ENCODE measurements at regions not wholly inside any gene's neighbourhood (a gene's known extent, or its start where the extent isn't known, plus 50 kb on each side); places are given as distances from the start of the nearest gene placed in this dataset.

DNA sequence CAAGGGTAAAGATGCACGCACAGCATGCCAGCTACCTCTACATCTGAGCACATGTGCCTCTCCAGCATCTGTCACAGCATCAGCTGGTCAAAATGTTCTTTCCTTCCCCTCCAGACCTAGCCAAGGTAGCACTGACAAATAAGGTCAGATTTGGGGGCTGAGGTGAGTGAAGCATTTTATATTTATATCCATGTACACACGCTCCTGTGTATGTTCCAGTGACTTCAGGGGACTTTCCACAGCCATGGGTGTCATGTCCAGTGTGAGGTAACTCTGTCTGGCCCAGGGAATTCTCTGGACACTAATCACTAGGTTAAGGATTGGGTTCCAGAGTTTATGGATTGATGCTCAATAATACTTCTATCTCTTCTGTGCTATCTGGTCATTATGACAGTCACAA is 165.2 kb upstream of the TP63 start:
- Histone ChIP-seq H3K27ac (ENCODE audit: low read depth, low read length) (no peak overlapping the region), H3K36me3 (ENCODE audit: control insufficient read depth in 3 of 3, insufficient read depth in 3 of 3, low read length in 3 of 3) (no peaks in the 10 kb centered on the region), H3K9me3 (ENCODE audit: control insufficient read depth in 3 of 3, low read length in 3 of 3) (no peaks in the 10 kb centered on the region), H3K4me1 (ENCODE audit: control insufficient read depth in 3 of 3, insufficient read depth in 3 of 3, low read length in 3 of 3) (no peaks in the 10 kb centered on the region), H3K27me3 (ENCODE audit: control insufficient read depth in 3 of 3, insufficient read depth in 3 of 3, low read length in 3 of 3) (no peaks in the 10 kb centered on the region), H3K9ac (ENCODE audit: low read depth in 1 of 3, low read length in 3 of 3) (no peak overlapping the region), H3K4me3 (ENCODE audit: low read length in 3 of 3) (no peak overlapping the region)

DNA sequence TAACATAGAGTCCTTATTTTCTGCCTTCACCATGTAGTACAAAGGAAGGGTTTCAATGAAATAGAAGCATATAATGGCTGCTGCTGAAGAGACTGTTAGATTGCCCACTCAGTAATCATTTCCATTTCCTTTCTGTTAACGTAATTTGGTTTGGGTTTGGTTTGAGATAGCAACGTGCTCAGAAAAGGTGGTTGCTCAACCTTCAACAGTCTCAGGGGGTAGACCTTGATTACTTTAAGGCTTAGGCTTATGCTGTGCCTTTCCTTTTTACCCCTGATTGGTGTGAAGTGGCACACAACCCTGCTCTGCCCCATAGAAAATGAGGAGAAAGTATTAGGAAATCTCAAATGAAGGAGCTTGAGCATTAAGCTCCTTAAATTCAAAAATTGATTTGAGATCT is 163.7 kb upstream of the TP63 start:
- Histone ChIP-seq H3K36me3 (ENCODE audit: control insufficient read depth in 3 of 3, insufficient read depth in 3 of 3, low read length in 3 of 3) (no peaks in the 10 kb centered on the region), H3K4me1 (ENCODE audit: control insufficient read depth in 3 of 3, insufficient read depth in 3 of 3, low read length in 3 of 3) (no peaks in the 10 kb centered on the region), H3K27ac (ENCODE audit: low read depth, low read length) (no peak overlapping the region), H3K4me3 (ENCODE audit: low read length in 3 of 3) (no peak overlapping the region), H3K27me3 (ENCODE audit: control insufficient read depth in 3 of 3, insufficient read depth in 3 of 3, low read length in 3 of 3) (no peaks in the 10 kb centered on the region), H3K9me3 (ENCODE audit: control insufficient read depth in 3 of 3, low read length in 3 of 3) (no peaks in the 10 kb centered on the region), H3K9ac (ENCODE audit: low read depth in 1 of 3, low read length in 3 of 3) (no peak overlapping the region)

DNA sequence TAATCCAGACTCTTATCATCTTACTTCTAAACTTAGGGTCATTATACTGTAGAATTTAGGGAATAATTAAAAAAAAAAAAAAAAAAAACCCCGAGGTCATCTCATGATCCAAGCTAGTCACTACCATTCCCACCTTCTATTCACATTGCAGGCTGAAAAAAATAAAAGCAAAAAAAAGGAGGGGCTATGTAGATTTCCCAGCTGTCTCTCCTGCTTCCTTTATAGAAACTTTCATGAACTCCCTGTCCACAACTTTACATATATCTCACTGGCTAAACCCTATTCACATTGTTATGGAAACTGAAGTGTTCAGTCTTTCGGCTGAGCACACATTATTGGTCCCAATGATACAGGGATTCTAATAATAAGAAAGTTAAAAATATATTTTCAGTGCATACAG is 156.2 kb upstream of the TP63 start:
- Histone ChIP-seq H3K4me3 (ENCODE audit: low read length in 3 of 3) (no peak overlapping the region), H3K27me3 (ENCODE audit: control insufficient read depth in 3 of 3, insufficient read depth in 3 of 3, low read length in 3 of 3) (no peaks in the 10 kb centered on the region), H3K36me3 (ENCODE audit: control insufficient read depth in 3 of 3, insufficient read depth in 3 of 3, low read length in 3 of 3) (no peaks in the 10 kb centered on the region), H3K9ac (ENCODE audit: low read depth in 1 of 3, low read length in 3 of 3) (no peak overlapping the region), H3K27ac (ENCODE audit: low read depth, low read length) (no peak overlapping the region), H3K4me1 (ENCODE audit: control insufficient read depth in 3 of 3, insufficient read depth in 3 of 3, low read length in 3 of 3) (no peaks in the 10 kb centered on the region), H3K9me3 (ENCODE audit: control insufficient read depth in 3 of 3, low read length in 3 of 3) (no peaks in the 10 kb centered on the region)

- no peak overlapping the region for H3K9ac ChIP-seq (ENCODE audit: low read depth in 1 of 3, low read length in 3 of 3)
- no peak overlapping the region for H3K27ac ChIP-seq (ENCODE audit: low read depth, low read length)
Observed at GRCh38 chr3:189477614-189478013, 153.6 kb upstream of the TP63 start.

GRCh38 chr3:189486556-189486955 is 144.6 kb upstream of the TP63 start:
- no peak overlapping the region for H3K4me3 ChIP-seq (ENCODE audit: low read length in 3 of 3)
- H3K9me3 ChIP-seq (ENCODE audit: control insufficient read depth in 3 of 3, low read length in 3 of 3) = no peaks in the 10 kb centered on the region
- H3K36me3 ChIP-seq (ENCODE audit: control insufficient read depth in 3 of 3, insufficient read depth in 3 of 3, low read length in 3 of 3) = no peaks in the 10 kb centered on the region
- H3K4me1 ChIP-seq (ENCODE audit: control insufficient read depth in 3 of 3, insufficient read depth in 3 of 3, low read length in 3 of 3) = peaks cover 2 to 10% (median 10%) of the 10 kb centered on the region in 3 donors
- H3K27ac ChIP-seq (ENCODE audit: low read depth, low read length) = no peak overlapping the region
- no peaks in the 10 kb centered on the region for H3K27me3 ChIP-seq (ENCODE audit: control insufficient read depth in 3 of 3, insufficient read depth in 3 of 3, low read length in 3 of 3)
- H3K9ac ChIP-seq (ENCODE audit: low read depth in 1 of 3, low read length in 3 of 3) = no peak overlapping the region

More at GRCh38 chr3:189477614-189478013, 153.6 kb upstream of the TP63 start:
- H3K36me3 ChIP-seq (ENCODE audit: control insufficient read depth in 3 of 3, insufficient read depth in 3 of 3, low read length in 3 of 3) = no peaks in the 10 kb centered on the region
- H3K4me3 ChIP-seq (ENCODE audit: low read length in 3 of 3) = no peak overlapping the region
- no peaks in the 10 kb centered on the region for H3K9me3 ChIP-seq (ENCODE audit: control insufficient read depth in 3 of 3, low read length in 3 of 3)
- H3K27me3 ChIP-seq (ENCODE audit: control insufficient read depth in 3 of 3, insufficient read depth in 3 of 3, low read length in 3 of 3) = no peaks in the 10 kb centered on the region
- no peaks in the 10 kb centered on the region for H3K4me1 ChIP-seq (ENCODE audit: control insufficient read depth in 3 of 3, insufficient read depth in 3 of 3, low read length in 3 of 3)

DNA sequence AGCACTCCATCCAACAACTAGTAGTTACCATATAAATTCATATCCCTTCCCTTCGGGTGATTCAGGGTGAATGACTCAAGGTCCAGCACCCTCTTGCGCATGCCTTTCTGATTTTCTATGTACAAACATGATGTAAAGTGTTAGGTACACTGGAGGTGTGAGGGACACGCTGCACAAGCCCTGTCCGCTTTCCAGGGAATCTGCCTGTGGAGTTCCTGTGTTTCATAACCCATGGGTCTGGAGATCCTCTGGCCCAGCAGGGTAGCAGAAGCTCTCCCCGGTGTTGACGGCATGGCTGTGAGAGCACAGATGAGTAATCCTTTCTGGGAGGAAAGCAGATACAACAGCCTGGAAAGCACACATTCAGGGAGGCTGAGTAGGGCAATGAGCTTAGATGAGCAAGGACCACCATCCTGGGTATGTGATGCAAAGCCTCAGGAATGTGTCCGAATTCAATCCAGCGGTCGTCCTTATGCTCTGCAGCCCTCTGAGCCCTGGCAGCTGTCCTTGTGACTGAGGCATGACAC is 142.9 kb upstream of the TP63 start:
- Histone ChIP-seq H3K27me3 (ENCODE audit: control insufficient read depth in 3 of 3, insufficient read depth in 3 of 3, low read length in 3 of 3) (no peaks in the 10 kb centered on the region), H3K4me1 (ENCODE audit: control insufficient read depth in 3 of 3, insufficient read depth in 3 of 3, low read length in 3 of 3) (peaks cover 2 to 10% (median 10%) of the 10 kb centered on the region in 3 donors), H3K4me3 (ENCODE audit: low read length in 3 of 3) (peak overlapping the region in 2 of 3 donors; percentile 38 to 55), H3K9ac (ENCODE audit: low read depth in 1 of 3, low read length in 3 of 3) (peak overlapping the region in 2 of 3 donors; percentile 2 to 64), H3K36me3 (ENCODE audit: control insufficient read depth in 3 of 3, insufficient read depth in 3 of 3, low read length in 3 of 3) (no peaks in the 10 kb centered on the region), H3K27ac (ENCODE audit: low read depth, low read length) (peak overlapping the region; percentile 45), H3K9me3 (ENCODE audit: control insufficient read depth in 3 of 3, low read length in 3 of 3) (no peaks in the 10 kb centered on the region)

- Histone ChIP-seq H3K27ac (ENCODE audit: low read depth, low read length) (no peak overlapping the region), H3K36me3 (ENCODE audit: control insufficient read depth in 3 of 3, insufficient read depth in 3 of 3, low read length in 3 of 3) (no peaks in the 10 kb centered on the region), H3K4me1 (ENCODE audit: control insufficient read depth in 3 of 3, insufficient read depth in 3 of 3, low read length in 3 of 3) (peaks cover 2 to 10% (median 10%) of the 10 kb centered on the region in 3 donors), H3K9ac (ENCODE audit: low read depth in 1 of 3, low read length in 3 of 3) (no peak overlapping the region), H3K9me3 (ENCODE audit: control insufficient read depth in 3 of 3, low read length in 3 of 3) (no peaks in the 10 kb centered on the region), H3K4me3 (ENCODE audit: low read length in 3 of 3) (no peak overlapping the region), H3K27me3 (ENCODE audit: control insufficient read depth in 3 of 3, insufficient read depth in 3 of 3, low read length in 3 of 3) (no peaks in the 10 kb centered on the region)
Observed at GRCh38 chr3:189490337-189490736, 140.9 kb upstream of the TP63 start.

GRCh38 chr3:189490749-189491148 is 140.4 kb upstream of the TP63 start:
- Histone ChIP-seq H3K4me3 (ENCODE audit: low read length in 3 of 3) (no peak overlapping the region), H3K27ac (ENCODE audit: low read depth, low read length) (no peak overlapping the region), H3K36me3 (ENCODE audit: control insufficient read depth in 3 of 3, insufficient read depth in 3 of 3, low read length in 3 of 3) (no peaks in the 10 kb centered on the region), H3K9me3 (ENCODE audit: control insufficient read depth in 3 of 3, low read length in 3 of 3) (no peaks in the 10 kb centered on the region), H3K27me3 (ENCODE audit: control insufficient read depth in 3 of 3, insufficient read depth in 3 of 3, low read length in 3 of 3) (no peaks in the 10 kb centered on the region), H3K9ac (ENCODE audit: low read depth in 1 of 3, low read length in 3 of 3) (no peak overlapping the region), H3K4me1 (ENCODE audit: control insufficient read depth in 3 of 3, insufficient read depth in 3 of 3, low read length in 3 of 3) (peaks cover 2 to 10% (median 10%) of the 10 kb centered on the region in 3 donors)

- no peak overlapping the region for H3K27ac ChIP-seq (ENCODE audit: low read depth, low read length)
- H3K36me3 ChIP-seq (ENCODE audit: control insufficient read depth in 3 of 3, insufficient read depth in 3 of 3, low read length in 3 of 3) = no peaks in the 10 kb centered on the region
- H3K9me3 ChIP-seq (ENCODE audit: control insufficient read depth in 3 of 3, low read length in 3 of 3) = no peaks in the 10 kb centered on the region
- no peak overlapping the region for H3K4me3 ChIP-seq (ENCODE audit: low read length in 3 of 3)
- H3K4me1 ChIP-seq (ENCODE audit: control insufficient read depth in 3 of 3, insufficient read depth in 3 of 3, low read length in 3 of 3) = peaks cover 2 to 10% (median 10%) of the 10 kb centered on the region in 3 donors
- H3K27me3 ChIP-seq (ENCODE audit: control insufficient read depth in 3 of 3, insufficient read depth in 3 of 3, low read length in 3 of 3) = no peaks in the 10 kb centered on the region
- H3K9ac ChIP-seq (ENCODE audit: low read depth in 1 of 3, low read length in 3 of 3) = no peak overlapping the region
Observed at GRCh38 chr3:189491831-189492230, 139.4 kb upstream of the TP63 start.

GRCh38 chr3:189493271-189493670 is 137.9 kb upstream of the TP63 start:
- no peak overlapping the region for H3K27ac ChIP-seq (ENCODE audit: low read depth, low read length)
- no peak overlapping the region for H3K9ac ChIP-seq (ENCODE audit: low read depth in 1 of 3, low read length in 3 of 3)
- H3K36me3 ChIP-seq (ENCODE audit: control insufficient read depth in 3 of 3, insufficient read depth in 3 of 3, low read length in 3 of 3) = no peaks in the 10 kb centered on the region
- peaks cover 2 to 6% (median 5%) of the 10 kb centered on the region in 3 donors for H3K4me1 ChIP-seq (ENCODE audit: control insufficient read depth in 3 of 3, insufficient read depth in 3 of 3, low read length in 3 of 3)
- H3K27me3 ChIP-seq (ENCODE audit: control insufficient read depth in 3 of 3, insufficient read depth in 3 of 3, low read length in 3 of 3) = no peaks in the 10 kb centered on the region
- H3K9me3 ChIP-seq (ENCODE audit: control insufficient read depth in 3 of 3, low read length in 3 of 3) = no peaks in the 10 kb centered on the region
- H3K4me3 ChIP-seq (ENCODE audit: low read length in 3 of 3) = no peak overlapping the region
